Astrocyte of the hippocampus (primary cell): ENCODE measurements at regions not wholly inside any gene's neighbourhood (a gene's known extent, or its start where the extent isn't known, plus 50 kb on each side); places are given as distances from the start of the nearest gene placed in this dataset.
"Not testable (repeated sequence)": the region's sequence is repeated elsewhere in the genome, so short reads cannot be mapped to it uniquely, and the experiment has no call there.

Experiments
- DNase-seq: peaks from one replicate; pipeline ENCODE4 v3.0.0; 2011; ENCODE audit warnings: low read depth, low spot score

- not testable (repeated sequence) for DNase-seq
Measured at GRCh38 chrX:67213686-67214085, 330.1 kb upstream of the AR start.

- DNase-seq = no peak
Measured at GRCh38 chrX:67207912-67208311, 335.9 kb upstream of the AR start.

- DNase-seq = no peak
Measured at GRCh38 chrX:67159437-67159836, 384.4 kb upstream of the AR start.

GRCh38 chrX:67114635-67115034, 429.2 kb upstream of the AR start:
- no peak for DNase-seq

GRCh38 chrX:67105758-67106116, 438.1 kb upstream of the AR start:
- DNase-seq = no peak

- DNase-seq = no peak
Measured at GRCh38 chrX:67104982-67105757, 438.7 kb upstream of the AR start.

- DNase-seq = no peak
Measured at GRCh38 chrX:67100031-67100884, 443.6 kb upstream of the AR start.

- DNase-seq = no peak
Measured at GRCh38 chrX:67094061-67094460, 449.8 kb upstream of the AR start.

GRCh38 chrX:67050760-67051159, 411.9 kb upstream of the EDA2R start:
- no peak for DNase-seq

- no peak for DNase-seq
Measured at GRCh38 chrX:67044866-67045265, 406.0 kb upstream of the EDA2R start.

GRCh38 chrX:67044029-67044653, 405.3 kb upstream of the EDA2R start:
- no peak for DNase-seq

- DNase-seq = no peak
Measured at GRCh38 chrX:67004451-67004850, 365.6 kb upstream of the EDA2R start.

GRCh38 chrX:66994729-66995128, 355.9 kb upstream of the EDA2R start:
- DNase-seq = no peak

- DNase-seq = not testable (repeated sequence)
Measured at GRCh38 chrX:66992077-66992476, 353.2 kb upstream of the EDA2R start.

- no peak for DNase-seq
Measured at GRCh38 chrX:66988331-66988730, 349.5 kb upstream of the EDA2R start.

GRCh38 chrX:66961665-66962064, 322.8 kb upstream of the EDA2R start:
- DNase-seq = no peak

- DNase-seq = no peak
Measured at GRCh38 chrX:66931713-66932112, 292.8 kb upstream of the EDA2R start.

- not testable (repeated sequence) for DNase-seq
Measured at GRCh38 chrX:66930516-66930915, 291.6 kb upstream of the EDA2R start.

GRCh38 chrX:66920296-66920695, 281.4 kb upstream of the EDA2R start:
- DNase-seq = no peak

- DNase-seq = no peak
Measured at GRCh38 chrX:66919280-66919832, 280.5 kb upstream of the EDA2R start.

GRCh38 chrX:66918511-66918910, 279.6 kb upstream of the EDA2R start:
- no peak for DNase-seq

GRCh38 chrX:66915893-66916292, 277.0 kb upstream of the EDA2R start:
- DNase-seq = no peak
